GM21526 (cell line): ENCODE measurements at regions not wholly inside any gene's neighbourhood (a gene's known extent, or its start where the extent isn't known, plus 50 kb on each side); places are given as distances from the start of the nearest gene placed in this dataset.
"Not testable (repeated sequence)": the region's sequence is repeated elsewhere in the genome, so short reads cannot be mapped to it uniquely, and the experiment has no call there.

ENCODE experiments used
- ATAC-seq: cut with Tn5 transposase; IDR thresholded peaks from one replicate; pipeline ENCODE4 v1.9.1; 2021; ENCODE audit warnings: moderate library complexity; ENCODE audit not compliant: unreplicated experiment, low FRiP score

GRCh38 chr14:106377432-106377831 lies 851.0 kb downstream of the TMEM121 start:
- no peak for ATAC-seq

GRCh38 chr14:106378191-106378590 lies 851.8 kb downstream of the TMEM121 start:
- ATAC-seq: no peak

GRCh38 chr14:106380740-106381139 lies 854.4 kb downstream of the TMEM121 start:
- no peak for ATAC-seq

GRCh38 chr14:106389186-106389585 lies 862.8 kb downstream of the TMEM121 start:
- not testable (repeated sequence) for ATAC-seq

- no peak for ATAC-seq
Measured at GRCh38 chr14:106390401-106390800, 864.0 kb downstream of the TMEM121 start.

- ATAC-seq: no peak
Measured at GRCh38 chr14:106390947-106391346, 864.6 kb downstream of the TMEM121 start.

GRCh38 chr14:106393742-106394141 lies 867.4 kb downstream of the TMEM121 start:
- ATAC-seq: no peak

GRCh38 chr14:106395456-106396050 lies 869.2 kb downstream of the TMEM121 start:
- no peak for ATAC-seq

- ATAC-seq: no peak
Measured at GRCh38 chr14:106396999-106397398, 870.6 kb downstream of the TMEM121 start.

- not testable (repeated sequence) for ATAC-seq
Measured at GRCh38 chr14:106398931-106399331, 872.5 kb downstream of the TMEM121 start.

- ATAC-seq: not testable (repeated sequence)
Measured at GRCh38 chr14:106401316-106401715, 874.9 kb downstream of the TMEM121 start.

- not testable (repeated sequence) for ATAC-seq
Measured at GRCh38 chr14:106410229-106410628, 883.8 kb downstream of the TMEM121 start.

GRCh38 chr14:106414464-106414863 lies 888.1 kb downstream of the TMEM121 start:
- no peak for ATAC-seq

GRCh38 chr14:106417224-106418049 lies 891.1 kb downstream of the TMEM121 start:
- ATAC-seq: peak; percentile 79

GRCh38 chr14:106419376-106419965 lies 893.1 kb downstream of the TMEM121 start:
- no peak for ATAC-seq

- not testable (repeated sequence) for ATAC-seq
Measured at GRCh38 chr14:106421431-106422033, 895.1 kb downstream of the TMEM121 start.

GRCh38 chr14:106422066-106422465 lies 895.7 kb downstream of the TMEM121 start:
- ATAC-seq: no peak

GRCh38 chr14:106425150-106425549 lies 898.8 kb downstream of the TMEM121 start:
- ATAC-seq: not testable (repeated sequence)

GRCh38 chr14:106436310-106436905 lies 910.0 kb downstream of the TMEM121 start:
- no peak for ATAC-seq

- no peak for ATAC-seq
Measured at GRCh38 chr14:106442857-106443256, 916.5 kb downstream of the TMEM121 start.

GRCh38 chr14:106455026-106455425 lies 928.6 kb downstream of the TMEM121 start:
- ATAC-seq: no peak
